ENCODE measurements at regions not wholly inside any gene's neighbourhood (a gene's known extent, or its start where the extent isn't known, plus 50 kb on each side); places are given as distances from the start of the nearest gene placed in this dataset.

DNA sequence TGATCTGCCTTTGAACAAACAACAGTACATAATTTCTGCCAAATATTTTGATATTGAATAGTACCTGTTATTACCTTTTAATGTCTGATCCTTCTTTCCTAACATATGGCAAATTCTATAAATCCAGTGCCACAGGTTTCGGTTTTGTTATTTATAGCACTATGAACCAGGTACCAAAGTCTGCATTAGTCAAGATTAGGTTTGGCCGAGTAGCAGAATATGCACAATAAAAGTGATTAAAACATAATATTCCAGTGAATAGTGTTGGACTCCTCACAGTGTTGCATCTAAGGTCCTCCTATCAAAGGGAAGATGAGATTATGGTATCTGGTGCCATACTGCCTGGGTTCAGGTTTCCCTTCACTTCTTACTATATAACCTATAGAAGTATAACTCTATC is 599.0 kb downstream of the ZPLD1 start:
- H3K79me2 ChIP-seq (ENCODE audit: control insufficient read depth in 1 of 2, insufficient read depth in 2 of 2, low read length in 2 of 2): no peaks in the 10 kb centered on the region
- TF ChIP-seq BRCA1 (IDR thresholded peaks at IDR 0.05; ENCODE audit: low read depth, low read length): no peak
- TF ChIP-seq RBBP5 (IDR thresholded peaks at IDR 0.05; ENCODE audit: borderline replicate concordance, low read depth, low read length): no peak
- TF ChIP-seq HDAC6 (IDR thresholded peaks at IDR 0.05; ENCODE audit: low read depth, low read length): no peak
- TF ChIP-seq, protein P1, sequence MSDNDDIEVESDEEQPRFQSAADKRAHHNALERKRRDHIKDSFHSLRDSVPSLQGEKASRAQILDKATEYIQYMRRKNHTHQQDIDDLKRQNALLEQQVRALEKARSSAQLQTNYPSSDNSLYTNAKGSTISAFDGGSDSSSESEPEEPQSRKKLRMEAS (IDR thresholded peaks at IDR 0.05): no peak
- TF ChIP-seq SAP30 (IDR thresholded peaks at IDR 0.05; ENCODE audit: insufficient read depth, insufficient replicate concordance, low read length): no peak
- no peak for TF ChIP-seq EZH2 (IDR thresholded peaks at IDR 0.05; ENCODE audit: low read depth, low read length, severe bottlenecking)
- no peak for TF ChIP-seq JUN (IDR thresholded peaks at IDR 0.05; ENCODE audit: low read depth, low read length)
- no peak for TF ChIP-seq ZNF274 (IDR thresholded peaks at IDR 0.05; ENCODE audit: borderline replicate concordance, extremely low read depth, low read length)
- no peaks in the 10 kb centered on the region for H3K23me2 ChIP-seq (ENCODE audit: low read depth, low read length)
- no peak for FAIRE-seq
- no peak overlapping the region for H2BK120ac ChIP-seq (replicated peaks; ENCODE audit: low read depth, low read length)
- H3K4me1 ChIP-seq (replicated peaks in 1 of 4; ENCODE audit: control insufficient read depth in 3 of 4, insufficient read depth in 4 of 4, low read length in 3 of 4): no peaks in the 10 kb centered on the region
- no peak overlapping the region for H3K23ac ChIP-seq (ENCODE audit: insufficient read length)
- H3K4ac ChIP-seq (replicated peaks; ENCODE audit: insufficient read length, low read depth, low read length): no peak overlapping the region
- no peak overlapping the region for H2BK5ac ChIP-seq (ENCODE audit: low read depth, low read length)
- ChIA-PET CTCF (ENCODE audit: partially characterized antibody) (no interaction called here), POLR2A (ENCODE audit: partially characterized antibody) (no interaction called here)
- no peak overlapping the region for H2BK15ac ChIP-seq (ENCODE audit: low read length)
- no peak overlapping the region for H3K9ac ChIP-seq (replicated peaks in 1 of 4; ENCODE audit: extremely low read depth in 1 of 4, low read depth in 3 of 4, low read length in 3 of 4)
- WGBS, 2 experiments (ENCODE audit: extremely low coverage in 1 of 2, insufficient coverage in 1 of 2, insufficient read length in 1 of 2, insufficient replicate concordance in 2 of 2, low coverage in 1 of 2, low lambda C conversion rate in 2 of 2, missing lambda C conversion rate in 1 of 2): 91% methylated on average over 2 of the region's 2 CpGs; no CpG with 5 or more reads in 1 of the 2 experiments
- H3K27ac ChIP-seq (ENCODE audit: low read depth, low read length): no peak overlapping the region
- H4K20me1 ChIP-seq (replicated peaks in 1 of 2; ENCODE audit: control insufficient read depth in 1 of 2, insufficient read depth in 2 of 2, low read length in 2 of 2): no peaks in the 10 kb centered on the region
- no peaks in the 10 kb centered on the region for H3K9me3 ChIP-seq (ENCODE audit: insufficient read depth in 2 of 2, low read depth in 1 of 2, low read length in 1 of 2)
- no peak overlapping the region for H3K14ac ChIP-seq (ENCODE audit: insufficient read length)
- H3K56ac ChIP-seq (replicated peaks; ENCODE audit: insufficient read length, low read depth, low read length): no peak overlapping the region
- no peak overlapping the region for H2AFZ ChIP-seq (ENCODE audit: low read length)
- H2BK20ac ChIP-seq (ENCODE audit: low read length): no peak overlapping the region
- no peak overlapping the region for H2BK12ac ChIP-seq (ENCODE audit: low read depth, low read length)
- H3K36me3 ChIP-seq (ENCODE audit: control insufficient read depth in 2 of 4, insufficient read depth in 4 of 4, low read length in 3 of 4): no peaks in the 10 kb centered on the region
- no peak overlapping the region for H3K18ac ChIP-seq (ENCODE audit: extremely low read depth, low read length)
- no peaks in the 10 kb centered on the region for H3K79me1 ChIP-seq (ENCODE audit: low read depth, low read length)
- H3K4me2 ChIP-seq (ENCODE audit: insufficient read depth in 1 of 2, low read depth in 2 of 2, low read length in 2 of 2): no peak overlapping the region
- H3K4me3 ChIP-seq (ENCODE audit: extremely low read depth in 1 of 4, insufficient read depth in 2 of 4, low read depth in 3 of 4, low read length in 4 of 4): no peak overlapping the region
- H4K91ac ChIP-seq (replicated peaks; ENCODE audit: insufficient read length, low read length): no peak overlapping the region
- H2AK5ac ChIP-seq (ENCODE audit: low read depth, low read length): no peak overlapping the region
- no peak overlapping the region for H4K5ac ChIP-seq (ENCODE audit: insufficient read length, low read depth, low read length)
- no peak overlapping the region for H4K8ac ChIP-seq (ENCODE audit: extremely low read depth, insufficient read depth, low read length)
- no peak for DNase-seq (ENCODE audit: low read depth in 1 of 2, low spot score in 2 of 2)
- no peaks in the 10 kb centered on the region for H3K27me3 ChIP-seq (replicated peaks in 1 of 4; ENCODE audit: control insufficient read depth in 3 of 4, extremely low read depth in 1 of 4, insufficient read depth in 3 of 4, low read length in 3 of 4)
